Umbilical cord (tissue), 1 donor: ENCODE measurements at regions not wholly inside any gene's neighbourhood (a gene's known extent, or its start where the extent isn't known, plus 50 kb on each side); places are given as distances from the start of the nearest gene placed in this dataset.
A peak's percentile ranks its signal among the peaks of the same experiment; 100 is the strongest.

Experiments
- DNase-seq: peaks from one replicate; pipeline ENCODE4 v3.0.0-alpha.2; 2015; ENCODE audit warnings: low spot score

DNA sequence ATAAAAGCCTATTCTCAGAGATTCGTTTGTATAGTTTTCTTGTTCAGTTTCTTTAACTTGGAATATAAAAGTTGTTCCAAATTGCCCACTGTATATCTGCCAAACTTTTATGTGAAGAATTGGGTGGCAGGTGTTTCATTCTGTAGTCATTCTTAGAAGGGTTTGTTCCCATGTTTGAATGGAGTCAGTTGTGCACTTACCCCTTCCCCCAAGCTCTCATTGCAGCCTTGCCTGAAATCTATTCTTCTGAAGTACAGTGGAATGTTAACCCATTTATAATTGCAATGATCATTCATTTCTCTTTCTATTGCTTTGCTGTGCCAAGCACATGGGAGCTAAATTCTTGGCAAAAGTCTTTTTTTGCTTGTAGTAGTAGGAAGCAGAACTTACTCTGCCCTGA, 375.3 kb upstream of the C1orf87 start:
- DNase-seq: no peak

DNA sequence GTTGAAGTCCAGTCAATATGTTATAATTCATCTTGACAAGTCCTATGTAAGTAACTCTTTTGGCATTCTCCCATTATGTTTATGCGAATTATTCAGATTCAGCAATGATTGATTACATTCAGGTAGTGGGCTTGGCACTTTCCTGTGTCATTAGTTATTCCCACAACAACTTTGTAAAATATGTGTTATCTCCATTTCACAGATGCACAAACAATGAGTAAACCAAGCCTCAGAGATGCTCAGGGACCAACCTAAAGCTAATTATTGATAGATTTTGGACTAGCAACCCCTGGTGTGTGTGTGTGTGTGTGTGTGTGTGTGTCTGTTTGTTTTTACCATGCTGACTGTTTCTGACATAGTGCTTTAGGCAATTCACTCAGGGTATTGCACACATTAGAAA, 371.1 kb upstream of the C1orf87 start:
- no peak for DNase-seq

DNA sequence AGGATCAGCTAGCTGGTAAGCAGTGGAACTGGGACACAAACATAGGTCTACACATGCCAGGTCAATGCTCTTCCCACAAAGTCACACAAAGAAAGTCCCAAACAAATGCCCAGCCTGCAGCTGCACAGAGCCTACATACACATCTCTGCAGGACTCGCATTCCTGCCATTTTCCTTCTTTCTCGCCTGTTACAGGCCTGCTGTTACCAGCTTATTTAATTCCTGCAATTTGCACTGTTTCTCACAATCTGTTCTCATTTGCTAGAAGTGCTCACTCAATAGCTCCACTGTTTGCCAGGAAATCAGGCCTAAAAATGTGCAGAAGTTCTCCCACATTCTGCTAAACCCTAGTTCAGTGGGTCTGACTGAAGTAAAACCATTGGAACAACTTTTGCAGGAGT, 362.6 kb upstream of the C1orf87 start:
- no peak for DNase-seq

DNA sequence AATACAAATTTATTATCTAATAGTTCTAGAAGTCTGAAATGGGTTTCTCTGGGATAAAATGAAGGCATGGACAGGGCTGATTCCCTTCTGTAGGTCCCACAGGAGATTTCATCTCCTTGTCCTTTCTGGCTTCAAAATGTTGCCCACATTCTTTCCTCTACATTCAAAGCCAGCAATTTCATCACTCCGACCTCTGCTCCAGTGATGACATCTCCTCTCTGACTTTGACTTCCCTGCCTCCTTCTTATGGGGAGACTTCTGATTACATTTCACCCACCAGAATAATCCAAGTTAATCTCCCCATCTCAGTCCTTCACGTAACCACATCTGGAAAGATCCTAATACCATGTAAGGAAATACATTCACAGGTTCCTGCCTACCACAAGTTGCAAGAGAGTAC, 358.0 kb upstream of the C1orf87 start:
- DNase-seq: no peak

DNA sequence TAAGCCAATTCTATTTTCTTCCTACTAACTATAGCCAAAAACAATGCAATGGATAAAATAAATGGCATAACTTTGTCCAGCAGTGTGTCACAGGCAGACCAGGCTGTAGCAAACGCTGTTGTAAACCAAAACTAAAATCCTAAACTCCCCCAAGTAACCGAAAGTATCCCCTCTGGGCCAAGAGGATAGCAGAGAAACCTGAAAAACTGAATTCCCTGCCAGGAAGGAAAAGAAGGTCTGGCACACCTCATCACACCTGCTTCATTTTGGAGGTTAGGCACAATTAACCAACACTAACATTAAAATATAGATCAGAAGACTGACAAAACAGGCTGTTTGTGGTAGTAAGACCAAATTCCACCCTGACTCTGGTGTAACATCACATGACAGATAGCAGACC, 356.8 kb upstream of the C1orf87 start:
- no peak for DNase-seq

DNA sequence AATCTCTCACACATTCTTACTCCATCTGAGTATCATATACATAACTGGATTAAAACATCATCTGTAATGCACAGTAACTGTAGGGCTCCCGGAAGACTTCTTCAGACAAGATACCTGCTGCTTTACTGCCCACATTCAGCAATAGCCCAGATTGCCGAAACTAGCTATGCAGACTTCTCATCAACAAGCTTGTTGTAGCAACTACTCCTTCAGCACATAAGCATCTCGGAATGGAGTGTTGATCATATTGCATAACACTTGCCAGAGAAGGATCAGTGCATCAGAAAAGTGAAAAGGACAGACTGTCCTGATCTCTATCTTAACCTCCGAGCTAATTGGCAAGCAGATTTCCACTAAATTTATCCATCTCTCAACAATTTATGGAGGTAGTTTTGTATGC, 354.6 kb upstream of the C1orf87 start:
- no peak for DNase-seq

DNA sequence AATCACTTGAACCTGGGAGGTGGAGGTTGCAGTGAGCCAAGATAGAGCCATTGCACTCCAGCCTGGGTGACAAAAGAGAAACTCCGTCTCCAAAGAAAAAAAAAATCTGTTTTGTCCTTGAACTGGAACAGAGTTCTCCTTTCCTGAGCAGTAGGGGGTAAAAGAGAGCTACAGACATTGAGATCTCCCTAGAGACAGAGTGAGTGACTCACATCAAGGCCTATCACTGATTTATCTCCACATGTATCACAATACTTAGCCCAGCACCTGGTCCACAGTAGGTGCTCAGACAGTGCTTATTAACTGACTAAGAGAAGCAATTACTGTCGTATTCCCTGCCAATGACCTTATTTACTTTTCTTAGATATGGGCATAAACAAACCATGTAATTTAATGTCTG, 354.1 kb upstream of the C1orf87 start:
- no peak for DNase-seq

DNA sequence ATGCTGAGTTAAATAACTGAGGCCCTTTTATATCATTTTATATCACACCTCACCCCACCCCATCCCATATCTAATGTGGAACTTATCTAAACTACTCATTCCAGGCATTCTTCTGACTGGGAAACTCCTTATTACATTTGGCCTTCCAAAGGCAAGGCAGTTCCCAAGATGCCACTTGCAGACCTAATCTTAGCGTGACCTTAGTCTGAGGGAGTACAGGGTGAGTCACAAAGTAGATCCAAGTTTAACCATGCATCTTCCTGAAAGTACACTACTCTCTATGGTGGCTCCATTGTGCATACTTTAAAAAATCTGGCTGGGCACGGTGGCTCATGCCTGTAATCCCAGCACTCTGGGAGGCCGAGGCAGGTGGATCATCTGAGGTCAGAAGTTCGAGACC, 353.6 kb upstream of the C1orf87 start:
- no peak for DNase-seq

DNA sequence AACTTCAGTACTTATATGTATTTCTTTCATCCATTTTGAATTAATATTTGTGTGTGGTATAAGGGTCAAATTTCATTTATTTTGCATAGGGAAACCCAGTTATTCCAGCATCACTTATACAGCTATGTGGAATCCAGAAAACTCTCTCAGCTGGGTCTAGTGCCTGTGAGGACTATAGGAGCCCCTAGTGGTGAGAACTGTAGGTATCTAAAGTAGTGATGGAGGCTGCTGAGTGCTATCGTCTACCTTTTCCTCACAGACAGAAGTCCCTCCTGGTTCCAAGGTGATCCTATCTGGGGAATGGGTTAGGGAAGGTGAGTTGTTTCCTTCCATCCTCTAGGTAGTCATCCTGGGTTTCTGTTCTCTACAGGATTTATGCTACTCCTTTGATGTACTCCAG, 352.0 kb upstream of the C1orf87 start:
- DNase-seq: no peak

DNA sequence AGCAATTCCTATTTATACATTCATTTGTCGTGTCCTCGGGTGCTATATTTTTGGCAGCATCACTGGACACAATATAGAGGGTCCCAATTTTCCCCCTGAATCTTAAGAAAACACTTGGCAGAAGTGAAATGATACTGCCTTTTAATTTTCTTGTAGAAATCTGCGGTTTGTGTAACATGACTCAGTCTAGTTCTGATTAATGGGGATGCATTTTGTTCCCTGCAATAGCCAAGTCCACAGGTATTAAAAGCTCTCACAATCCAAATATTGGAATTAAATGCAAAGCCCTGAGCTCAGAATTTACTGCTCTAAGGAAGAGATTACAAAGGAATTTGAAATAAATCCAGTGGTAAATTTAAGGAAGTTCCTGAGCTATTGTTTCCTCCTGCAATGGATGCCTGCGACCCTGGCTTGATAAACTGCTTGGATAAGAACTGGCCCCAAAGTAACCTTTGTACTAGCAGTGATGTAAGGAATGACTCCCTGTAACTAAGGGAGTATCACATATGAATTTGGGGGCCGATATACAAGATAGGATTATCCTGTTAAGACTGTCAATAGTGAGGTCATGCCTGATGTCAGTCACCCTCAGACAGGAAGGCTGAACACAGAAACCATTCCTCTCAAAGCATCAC, 349.7 kb upstream of the C1orf87 start:
- peak; percentile 13 for DNase-seq

DNA sequence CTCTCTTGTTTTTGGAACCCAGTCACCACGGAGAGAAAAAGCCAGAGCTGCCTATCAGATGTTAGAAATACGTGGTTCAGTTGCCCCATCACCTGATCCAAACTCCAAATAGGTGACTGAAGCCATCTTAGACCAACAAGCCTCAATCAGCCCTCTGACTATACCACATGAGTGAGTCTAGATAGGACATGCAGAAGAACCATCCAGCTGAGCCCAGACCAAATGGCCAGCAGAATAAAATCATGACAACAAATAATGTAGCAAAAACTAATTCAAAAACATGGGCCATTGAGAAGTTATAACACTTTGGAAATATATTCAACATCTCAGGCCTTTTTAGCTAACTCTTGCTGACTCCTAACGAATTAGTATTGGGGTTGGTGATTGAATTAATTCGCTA, 348.4 kb upstream of the C1orf87 start:
- DNase-seq: no peak

DNA sequence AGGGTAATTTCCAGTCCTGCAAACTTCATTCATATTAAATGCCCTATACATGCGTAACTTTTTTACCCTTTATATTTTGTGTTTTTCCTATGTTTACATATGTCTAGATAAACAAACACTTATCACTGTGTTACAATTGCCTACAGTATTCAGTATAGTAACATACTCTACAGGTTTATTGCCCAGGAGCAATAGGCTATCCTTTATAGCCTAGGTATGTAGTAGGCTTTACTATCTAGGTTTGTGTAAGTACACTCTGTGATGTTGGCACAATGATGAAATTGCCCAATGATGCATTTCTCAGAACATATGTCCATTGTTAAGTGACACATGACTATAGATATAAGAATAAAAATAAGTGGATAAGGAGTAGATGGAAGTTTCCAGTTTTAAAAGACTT, 345.5 kb upstream of the C1orf87 start:
- no peak for DNase-seq

DNA sequence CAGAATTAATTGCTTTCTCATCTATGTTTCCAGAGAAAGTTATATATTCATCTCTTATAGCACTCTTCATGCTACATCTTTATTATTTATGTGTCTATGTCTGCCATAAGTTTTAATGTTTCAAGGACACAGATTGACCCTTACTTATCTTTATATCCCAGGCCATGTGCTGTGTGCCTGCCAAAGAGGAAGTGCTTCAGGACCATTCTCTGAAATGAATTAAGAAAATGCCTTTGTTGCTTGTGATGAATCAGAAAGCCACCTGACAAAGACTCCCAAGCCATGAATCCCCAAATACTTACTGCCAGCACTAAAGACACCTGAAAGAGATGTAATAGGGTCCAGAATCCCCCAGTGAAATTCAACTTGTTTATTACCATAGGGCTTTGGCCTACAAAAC, 342.1 kb upstream of the C1orf87 start:
- DNase-seq: no peak

DNA sequence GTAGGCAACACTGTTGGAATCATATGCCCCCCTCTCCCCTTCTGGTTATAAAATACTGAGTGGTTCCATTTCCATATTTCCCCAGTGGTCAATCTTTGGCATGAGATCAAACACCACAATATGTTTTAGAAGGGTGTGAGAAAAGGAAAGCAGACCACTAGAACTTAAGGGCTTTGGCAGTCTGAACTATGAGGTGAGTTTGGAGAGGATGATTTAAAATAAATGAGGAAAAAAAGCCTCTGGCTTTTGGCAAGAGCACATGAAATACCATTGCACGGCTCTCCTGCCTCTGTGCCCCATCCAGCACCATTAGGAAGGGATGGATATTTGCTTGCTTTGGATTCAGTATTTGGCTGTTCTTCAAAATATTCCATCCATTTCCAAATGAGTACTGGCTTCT, 339.5 kb upstream of the C1orf87 start:
- peak; percentile 55 for DNase-seq

DNA sequence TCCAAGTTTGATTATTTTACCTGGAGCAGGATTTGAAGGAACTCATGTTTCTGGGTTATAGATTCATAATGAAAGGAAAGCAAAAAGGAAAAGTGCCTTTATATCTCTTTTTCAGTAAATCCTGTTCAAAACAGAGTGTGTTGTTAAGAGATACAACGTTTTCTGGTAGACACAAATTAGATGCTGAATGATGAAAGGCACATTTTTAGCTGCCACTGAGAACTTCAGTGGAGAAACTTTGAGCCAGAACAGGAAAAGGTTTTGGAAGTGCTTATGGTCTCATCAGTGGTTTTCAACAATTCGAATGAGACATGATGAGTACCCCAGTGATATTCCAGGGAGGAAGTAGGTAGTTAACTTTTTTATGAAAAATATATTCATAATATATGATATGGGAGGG, 338.0 kb upstream of the C1orf87 start:
- no peak for DNase-seq

DNA sequence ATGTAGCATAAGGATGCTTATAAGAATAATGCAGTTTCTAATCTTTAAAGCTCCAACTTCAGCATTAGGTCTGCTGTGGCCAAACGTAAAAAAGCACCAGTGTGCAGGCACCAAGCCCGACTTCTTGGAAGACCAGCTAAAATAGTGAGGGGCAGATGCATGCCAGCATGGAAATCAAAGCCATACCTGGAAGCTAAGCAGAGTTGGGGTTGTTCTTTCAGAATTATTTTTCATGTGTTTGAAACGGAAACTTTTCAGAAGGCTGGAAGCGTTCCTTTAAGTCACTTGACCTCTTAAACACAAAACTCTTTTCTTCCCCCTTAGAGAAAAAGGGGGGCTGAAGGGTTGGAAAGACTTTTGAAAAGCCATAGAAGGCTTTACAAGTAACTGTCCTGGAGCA, 329.2 kb upstream of the C1orf87 start:
- no peak for DNase-seq

DNA sequence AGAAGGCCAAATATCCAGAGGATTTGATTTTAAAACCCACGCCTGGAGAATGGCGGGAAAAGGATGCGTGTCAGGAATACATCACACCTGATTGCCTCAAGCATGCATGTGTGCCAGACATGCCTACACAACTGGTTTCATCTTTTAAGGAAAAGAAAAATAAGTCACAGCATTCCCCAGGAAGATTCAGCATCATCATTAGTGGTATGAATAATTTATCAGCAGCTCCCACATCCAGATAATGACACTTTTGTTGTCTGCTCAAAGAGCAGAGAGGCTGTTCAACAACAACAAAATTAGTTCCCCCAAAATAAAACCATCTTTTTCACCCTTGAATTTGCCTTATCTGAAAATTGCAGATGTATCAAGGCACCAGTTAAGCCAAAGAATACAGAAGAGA, 328.6 kb upstream of the C1orf87 start:
- DNase-seq: no peak

DNA sequence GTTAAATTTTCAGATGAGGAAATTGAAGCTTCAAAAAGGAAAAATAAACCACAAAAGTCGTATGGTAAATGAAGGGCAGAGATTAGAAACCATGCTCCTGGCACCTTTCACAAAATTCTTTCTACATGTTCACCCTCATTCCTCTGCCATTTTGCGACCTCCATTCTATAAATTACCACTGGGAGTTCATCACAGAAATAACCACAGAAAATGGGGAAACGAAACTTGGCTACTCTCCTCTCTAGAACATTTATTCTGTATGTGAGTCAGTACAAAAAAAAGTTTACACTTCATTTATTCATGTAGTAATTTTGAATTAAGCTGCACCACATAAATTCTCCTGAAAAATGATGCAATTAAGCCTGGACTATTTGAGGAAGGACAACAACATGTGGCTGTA, 320.9 kb upstream of the C1orf87 start:
- no peak for DNase-seq

DNA sequence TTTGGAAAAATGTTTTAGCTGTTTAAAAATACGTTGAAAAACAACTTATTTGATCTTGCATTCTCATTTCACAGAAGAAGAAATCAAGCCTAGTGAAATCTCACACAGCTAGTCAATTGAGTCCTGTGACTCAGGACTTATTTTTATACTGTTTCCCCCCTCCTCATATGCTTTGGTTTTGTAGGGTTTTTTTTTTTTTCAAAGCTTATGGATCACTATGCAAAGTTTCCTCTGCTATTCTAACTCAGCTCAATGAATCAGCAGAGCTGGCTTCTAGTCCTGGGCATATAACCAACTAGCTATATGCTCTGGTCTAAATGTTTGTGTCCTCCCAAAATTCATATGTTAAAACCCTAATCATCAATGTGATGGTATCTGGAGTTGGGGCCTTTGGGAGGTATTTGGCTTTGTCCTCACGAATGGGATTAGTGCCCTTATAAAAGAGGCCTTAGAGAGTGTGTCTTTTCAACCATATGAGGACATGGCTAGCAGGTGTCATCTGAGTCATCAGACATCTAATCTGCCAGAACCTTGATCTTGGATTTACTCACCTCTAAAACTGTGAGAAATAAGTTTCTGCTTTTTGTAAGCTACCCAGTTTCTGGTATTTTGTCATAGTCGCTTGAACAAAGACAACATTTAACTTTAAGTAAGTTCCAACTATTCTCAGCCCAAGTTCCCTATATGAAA, 317.2 kb upstream of the C1orf87 start:
- no peak for DNase-seq

DNA sequence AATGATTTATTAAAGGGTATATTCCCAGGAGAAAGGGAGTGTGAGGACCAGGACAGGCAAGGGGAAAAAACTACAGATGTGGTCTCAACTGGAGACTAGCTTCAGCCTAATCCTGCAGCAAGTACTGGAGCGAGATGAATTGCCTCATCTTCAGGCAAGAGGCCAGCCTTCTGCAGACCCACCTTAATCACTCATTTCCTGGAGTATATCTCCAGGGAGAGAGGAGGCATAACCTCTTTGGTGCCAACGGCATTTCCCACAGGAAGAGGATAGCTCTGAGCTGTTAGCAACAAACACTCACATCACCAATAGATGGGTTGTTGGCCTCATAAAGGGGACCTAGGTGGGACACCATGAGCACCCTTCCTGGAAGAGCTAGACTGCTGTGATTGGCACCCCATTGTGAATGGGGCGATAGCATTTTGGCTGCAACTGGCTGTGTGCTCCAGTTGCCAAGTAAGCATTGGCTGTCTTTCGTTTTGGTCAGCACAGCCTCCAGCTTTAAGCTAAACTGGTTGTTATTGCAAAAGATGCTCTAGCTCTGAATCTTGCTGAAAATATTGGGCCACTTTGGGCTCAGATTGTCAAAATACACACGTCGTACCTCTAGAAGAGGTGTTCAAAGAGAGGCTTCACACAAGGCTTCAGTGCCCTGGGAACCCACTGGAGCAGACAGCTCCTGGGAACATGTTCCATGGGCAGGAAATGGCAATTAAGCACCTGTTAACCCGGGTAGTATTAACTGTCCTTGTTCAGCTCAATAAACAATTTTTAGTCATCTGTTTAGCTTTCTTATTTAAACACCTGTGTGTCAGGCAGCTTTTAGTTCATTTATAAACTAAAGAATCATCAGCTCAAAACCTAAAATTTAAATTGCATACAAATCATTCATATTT, 314.8 kb upstream of the C1orf87 start:
- peak; percentile 39 for DNase-seq

DNA sequence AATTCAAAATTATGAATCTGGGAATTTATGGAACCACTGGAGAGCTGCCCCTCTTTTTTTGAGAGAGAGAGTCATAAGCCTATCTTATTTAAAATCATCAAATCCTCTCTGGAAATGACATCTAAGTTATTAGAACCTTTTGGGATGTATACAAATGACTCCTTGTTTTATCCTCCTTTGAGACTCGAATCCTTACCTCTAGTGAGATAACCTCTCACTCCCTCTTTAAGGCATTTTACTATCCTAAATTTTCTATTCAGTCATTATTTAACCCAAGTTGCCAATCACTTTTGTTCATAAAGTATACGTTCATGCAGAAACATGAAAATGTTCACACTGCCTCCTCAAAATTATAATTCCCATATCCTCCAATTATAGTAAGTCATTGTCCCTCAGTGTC, 313.6 kb upstream of the C1orf87 start:
- no peak for DNase-seq

DNA sequence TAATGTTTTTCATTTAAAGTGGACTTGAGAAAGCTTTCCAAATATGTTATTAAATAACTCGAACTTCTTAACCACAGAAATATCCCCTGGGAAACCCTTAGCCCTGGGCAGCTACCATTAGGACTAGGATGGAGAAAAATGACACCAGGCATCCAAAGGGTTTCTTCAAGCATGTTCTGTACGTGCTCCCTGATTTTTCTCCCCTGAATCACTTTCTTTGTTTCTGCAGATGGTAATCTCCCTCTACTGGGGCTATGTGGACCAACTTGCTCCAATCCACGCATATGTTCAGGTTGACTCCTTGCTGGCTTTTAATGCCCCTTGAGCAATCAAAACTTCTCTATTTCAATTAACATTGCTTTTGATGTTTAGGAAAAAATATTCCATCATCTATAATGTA, 312.7 kb upstream of the C1orf87 start:
- DNase-seq: no peak

DNA sequence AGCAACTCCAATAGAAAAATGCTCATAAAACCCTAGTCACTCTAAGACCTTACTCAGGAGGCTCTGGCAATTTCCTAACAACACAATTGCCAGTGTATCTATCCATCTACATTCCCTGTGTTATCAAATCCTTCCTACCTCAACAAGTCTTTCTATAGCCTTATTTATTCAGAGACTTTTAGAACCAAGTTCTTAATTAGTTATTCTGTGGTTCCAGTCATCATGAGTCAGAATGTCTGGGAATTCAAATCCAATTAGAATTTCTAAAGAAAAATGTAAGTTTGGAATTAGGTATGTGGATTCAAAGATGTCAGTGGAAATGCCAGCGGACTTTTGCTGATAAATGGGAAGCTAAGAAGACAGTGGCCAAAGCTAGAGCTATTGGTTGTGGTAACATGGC, 302.6 kb upstream of the C1orf87 start:
- no peak for DNase-seq
